Lung microvascular endothelial cell (primary cell): ENCODE measurements at regions not wholly inside any gene's neighbourhood (a gene's known extent, or its start where the extent isn't known, plus 50 kb on each side); places are given as distances from the start of the nearest gene placed in this dataset.
"Not testable (repeated sequence)": the region's sequence is repeated elsewhere in the genome, so short reads cannot be mapped to it uniquely, and the experiment has no call there.

ENCODE experiments used
- DNase-seq, 2 donors: peaks; one replicate each; pipeline versions ENCODE4 v3.0.0 to v3.0.0-alpha.2; 2010; ENCODE audit warnings: low read depth in 2 of 2

DNA sequence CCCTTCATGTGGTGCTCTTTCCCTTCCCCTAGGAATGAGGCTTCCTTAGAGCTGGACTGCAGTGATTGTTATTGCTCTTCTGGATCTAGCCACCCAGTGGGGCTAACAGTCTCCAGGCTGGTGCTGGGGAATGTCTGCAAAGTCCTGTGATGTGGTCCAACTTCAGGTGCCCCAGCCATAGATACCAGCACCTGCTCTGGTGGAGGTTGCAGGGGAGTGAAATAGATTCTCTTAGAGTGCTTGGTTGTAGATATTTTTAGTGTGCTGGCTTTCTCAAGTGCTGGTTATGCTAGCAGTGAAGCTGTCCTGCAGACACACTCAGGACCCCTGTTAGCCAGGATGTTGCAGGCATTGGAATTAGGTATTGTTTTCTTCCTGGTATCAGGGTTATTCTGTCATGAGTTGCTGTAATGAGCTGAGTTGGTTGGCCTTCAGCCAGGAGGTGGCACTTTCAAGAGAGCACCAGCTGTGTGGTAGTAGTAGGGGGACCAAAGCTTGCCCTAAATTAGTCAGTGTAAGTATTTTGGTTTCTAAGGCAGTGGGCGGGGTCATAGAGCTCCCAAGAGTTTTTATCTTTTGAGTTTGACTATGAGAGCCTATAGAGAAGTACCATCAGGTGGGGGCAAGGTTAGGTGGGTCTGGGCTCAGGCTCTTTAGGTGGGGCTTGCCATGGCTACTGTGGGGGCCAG lies 317.5 kb upstream of the SGO1 start:
- DNase-seq = no peak

DNA sequence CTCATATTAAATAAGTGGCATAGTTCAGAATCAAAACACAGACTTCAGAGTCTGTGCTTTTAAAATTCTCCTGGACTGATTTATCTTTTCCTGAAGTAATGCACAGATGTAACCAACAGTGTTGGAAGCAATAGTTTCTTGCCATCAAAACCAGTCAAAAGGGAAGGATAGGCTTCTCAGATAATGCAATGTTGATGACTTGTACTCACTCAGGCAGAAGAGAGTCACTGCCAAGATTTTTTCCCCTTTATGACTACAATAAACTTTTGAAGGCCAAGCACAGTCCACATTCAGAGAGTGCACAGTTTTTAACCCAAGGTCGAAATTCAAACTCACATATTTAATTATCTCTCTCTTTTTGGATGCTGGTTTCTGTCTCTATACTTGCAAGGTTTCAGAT lies 305.0 kb upstream of the SGO1 start:
- no peak for DNase-seq

DNA sequence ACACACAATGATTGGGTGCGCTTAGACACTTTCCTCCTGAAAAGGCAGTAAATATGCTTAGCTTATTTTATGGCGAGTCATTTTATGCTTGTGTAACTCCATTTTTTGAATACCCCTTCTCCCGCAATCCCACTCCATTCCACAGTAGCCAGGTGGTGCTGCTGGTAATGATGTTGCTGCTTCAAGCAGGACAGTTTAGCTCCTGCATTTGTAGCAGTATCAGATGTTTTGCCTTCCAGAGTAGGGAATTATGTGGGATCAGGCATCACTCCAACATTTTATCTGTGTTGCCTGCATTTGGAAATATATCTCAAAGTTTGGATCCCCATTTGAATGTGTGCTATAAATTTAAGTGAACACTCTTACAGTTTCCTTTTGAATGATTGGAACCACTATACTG lies 302.1 kb upstream of the SGO1 start:
- DNase-seq = no peak

DNA sequence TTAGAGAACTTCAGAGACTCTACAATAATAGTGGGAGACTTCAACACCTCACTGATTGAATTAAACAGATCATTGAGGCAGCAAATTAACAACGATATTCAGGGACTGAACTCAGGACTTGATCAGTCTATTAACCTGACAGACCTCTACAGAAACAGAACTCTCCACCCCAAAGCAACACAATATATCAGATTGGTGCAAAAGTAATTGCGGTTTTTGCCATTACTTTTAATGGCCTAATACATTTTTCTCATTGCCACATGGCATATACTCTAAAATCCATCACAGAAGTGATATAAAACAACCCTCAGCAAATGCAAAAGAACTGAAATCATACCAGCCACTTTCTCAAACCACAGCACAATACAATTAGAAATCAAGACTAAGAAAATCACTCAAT lies 298.1 kb upstream of the SGO1 start:
- DNase-seq = no peak

DNA sequence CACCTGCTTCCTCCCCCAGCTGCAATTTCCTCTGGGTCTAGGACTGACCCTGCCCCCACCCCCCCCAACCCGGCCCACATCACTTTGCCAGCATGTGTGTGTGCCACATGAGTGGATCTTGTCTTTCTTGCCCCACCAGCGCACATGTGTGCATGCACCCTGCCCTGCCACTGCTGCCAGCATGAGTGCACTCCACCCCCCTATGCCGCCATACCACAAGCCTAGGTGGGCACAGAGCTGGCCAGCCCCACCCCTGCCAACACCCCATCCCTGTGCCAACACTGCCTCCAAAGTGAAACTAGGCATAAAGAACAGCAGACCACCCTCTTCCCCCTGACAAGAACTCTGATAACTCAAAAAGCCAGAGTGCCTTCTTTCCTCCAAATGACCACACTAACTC lies 296.3 kb upstream of the SGO1 start:
- no peak for DNase-seq

DNA sequence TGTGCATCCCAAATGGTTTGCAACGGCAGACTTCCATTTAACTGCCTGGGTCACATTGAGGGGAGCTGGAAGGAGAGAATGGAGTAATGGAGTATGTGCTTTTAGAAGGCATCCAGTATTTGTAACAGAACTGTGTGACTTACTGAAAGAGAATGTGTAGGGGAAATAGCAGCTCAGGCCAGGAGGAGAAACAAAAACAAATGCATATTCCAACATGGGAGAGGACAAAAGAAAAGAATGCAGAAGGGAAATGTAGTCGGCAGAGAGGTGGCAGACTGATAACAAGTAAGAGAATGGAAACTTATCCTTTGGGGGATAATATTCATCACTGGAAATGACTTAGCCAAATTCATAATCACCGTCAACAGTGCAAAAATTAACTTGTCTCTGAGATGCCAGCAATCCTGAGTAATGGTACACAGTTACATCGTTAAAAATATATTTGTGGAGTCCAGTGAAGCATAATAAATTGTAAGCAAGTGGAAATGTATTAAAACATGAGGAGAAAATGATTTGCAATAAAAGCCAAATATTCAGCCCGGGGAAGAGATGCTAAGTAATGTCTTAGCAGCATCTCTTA lies 294.9 kb upstream of the SGO1 start:
- DNase-seq = peak in 1 of 2 donors; percentile 90

DNA sequence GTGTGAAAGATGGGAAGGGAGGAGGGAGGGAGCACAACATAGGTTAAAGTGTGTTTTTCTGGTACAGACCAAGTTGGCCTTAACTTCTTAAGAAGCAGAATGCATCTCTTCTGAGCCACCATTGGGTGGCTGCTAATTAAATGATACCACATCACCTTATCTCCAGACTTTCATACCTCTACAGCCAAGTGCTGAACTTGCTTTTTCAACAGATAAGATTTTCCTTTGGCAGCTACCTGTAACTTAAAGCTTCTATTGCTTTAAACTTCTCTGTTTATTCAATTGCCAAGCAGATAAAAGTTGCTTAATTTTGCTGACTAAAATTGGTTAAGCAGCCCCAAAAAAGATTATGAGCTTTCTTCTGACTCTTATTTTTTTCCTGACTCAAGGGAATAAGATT lies 292.4 kb upstream of the SGO1 start:
- DNase-seq = no peak

DNA sequence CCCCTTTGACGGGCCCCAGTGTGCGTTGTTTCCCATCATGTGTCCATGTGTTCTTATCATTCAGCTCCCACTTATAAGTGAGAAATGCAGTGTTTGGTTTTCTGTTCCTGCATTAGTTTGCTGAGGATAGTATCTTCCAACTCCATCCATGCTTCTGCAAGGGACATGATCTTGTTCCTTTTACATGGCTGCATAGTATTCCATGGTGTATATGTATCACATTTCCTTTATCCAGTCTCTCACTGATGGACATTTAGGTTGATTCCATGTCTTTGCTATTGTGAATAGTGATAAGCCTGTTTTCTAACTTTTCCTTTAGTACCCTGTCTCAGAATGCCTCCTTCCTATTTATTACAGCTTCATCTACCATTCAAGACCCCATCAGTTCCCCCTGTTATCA lies 278.2 kb upstream of the SGO1 start:
- not testable (repeated sequence) for DNase-seq

DNA sequence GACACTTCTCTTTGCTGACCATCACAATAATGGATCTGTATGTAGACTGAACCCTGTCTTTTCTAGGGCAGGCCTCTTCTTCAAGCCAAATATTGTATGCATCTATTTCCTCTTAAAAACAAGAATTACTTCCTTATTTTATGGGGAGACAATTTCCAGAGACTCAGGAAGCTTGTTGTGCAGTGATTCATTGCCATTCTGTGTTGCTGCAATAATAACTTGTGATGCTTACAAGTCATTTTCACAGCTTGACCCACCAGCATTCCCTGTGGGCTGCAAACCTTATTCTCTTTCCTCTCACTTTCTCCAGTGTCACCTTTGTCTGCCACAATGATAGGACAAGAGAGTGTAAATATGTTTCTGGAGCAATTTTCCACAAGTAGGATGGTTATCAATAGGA lies 276.7 kb upstream of the SGO1 start:
- peak in 1 of 2 donors; percentile 4 for DNase-seq

DNA sequence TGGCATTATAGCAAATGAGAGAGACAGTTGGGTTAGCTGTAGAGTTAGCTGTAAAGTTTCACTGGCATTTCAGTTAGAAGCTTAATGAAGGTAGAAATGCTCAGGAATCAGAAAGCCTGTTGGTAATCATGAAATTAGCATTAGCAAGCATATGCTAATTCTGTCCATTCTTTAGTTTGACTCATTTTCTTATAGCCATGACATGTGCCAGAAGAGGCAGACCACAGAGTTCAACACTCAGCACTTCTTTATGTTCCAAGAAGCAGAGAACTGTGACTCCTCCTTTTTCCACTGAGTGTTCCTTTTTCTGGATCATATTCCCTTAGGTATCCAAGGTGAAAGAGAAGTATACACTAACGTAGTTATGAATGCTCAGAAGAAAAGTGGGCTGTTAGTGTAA lies 276.2 kb upstream of the SGO1 start:
- no peak for DNase-seq

DNA sequence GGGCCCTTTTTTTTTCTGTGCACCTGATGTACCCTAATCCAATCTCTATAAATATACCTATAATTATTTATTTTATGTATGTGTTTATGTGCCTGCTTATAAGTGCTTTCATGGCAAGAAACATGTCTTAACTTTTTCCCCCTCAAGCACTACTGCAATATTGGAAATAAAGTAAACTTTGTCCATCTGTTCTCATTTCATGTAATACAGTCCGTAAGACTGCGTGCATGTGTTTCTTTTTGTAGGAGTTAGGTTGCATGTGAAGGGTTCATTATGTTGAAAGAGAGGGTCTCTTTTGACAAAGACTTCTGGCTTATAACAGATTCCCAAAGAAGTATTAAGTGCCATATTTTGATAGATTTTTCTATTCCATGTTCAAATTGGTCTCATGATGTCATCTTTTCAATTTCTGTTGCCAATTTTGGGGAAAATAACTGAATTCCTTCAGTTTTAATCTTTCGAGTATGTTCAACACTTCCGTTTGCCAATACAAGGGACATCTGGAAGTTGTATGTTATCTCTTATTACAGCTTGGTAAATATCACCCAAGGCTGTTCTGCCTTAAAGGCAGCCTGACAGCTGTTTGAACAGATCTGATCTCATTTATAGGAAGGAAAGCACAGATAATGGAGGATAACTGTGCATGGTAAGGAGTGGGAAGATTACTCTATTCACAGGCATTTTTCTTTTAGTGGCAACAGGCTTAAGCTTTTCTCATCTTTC lies 273.1 kb upstream of the SGO1 start:
- DNase-seq = no peak

DNA sequence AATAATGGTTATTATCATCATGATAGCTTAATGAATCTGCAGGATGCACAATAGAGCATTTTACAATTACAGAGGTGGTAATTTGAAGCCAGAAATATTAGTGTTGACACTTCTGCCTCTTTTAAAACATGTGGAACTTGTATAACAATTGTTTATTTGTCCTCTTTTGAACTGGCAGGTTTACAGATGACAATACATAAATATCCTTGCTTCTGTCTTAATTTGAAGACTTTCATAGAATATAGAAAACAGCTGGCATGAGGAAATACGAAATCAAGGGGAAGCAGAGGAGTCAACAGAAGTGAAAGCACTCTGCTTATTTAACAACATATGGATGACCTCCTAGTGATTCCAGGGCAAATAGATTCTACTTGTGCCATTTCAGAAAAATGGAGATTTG lies 270.5 kb upstream of the SGO1 start:
- no peak for DNase-seq

DNA sequence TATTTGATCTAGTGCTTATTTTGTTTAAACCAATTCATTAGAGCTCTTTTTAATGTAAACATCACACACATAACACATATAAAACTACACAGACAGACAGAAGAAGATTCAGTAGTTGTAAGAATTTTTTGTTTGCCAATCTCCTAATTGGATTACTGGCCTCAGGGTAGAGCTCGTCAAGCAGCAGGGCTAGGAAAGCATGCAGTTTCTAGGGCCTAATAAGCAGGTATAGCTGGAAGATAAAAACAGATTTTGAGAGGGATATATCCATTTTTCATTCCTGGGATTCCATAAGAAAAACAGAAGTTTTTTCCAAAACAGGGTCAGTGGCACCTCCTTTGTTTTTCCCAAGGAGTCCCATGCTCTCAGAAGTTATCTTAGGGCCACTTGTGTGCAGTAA lies 265.2 kb upstream of the SGO1 start:
- DNase-seq = no peak

DNA sequence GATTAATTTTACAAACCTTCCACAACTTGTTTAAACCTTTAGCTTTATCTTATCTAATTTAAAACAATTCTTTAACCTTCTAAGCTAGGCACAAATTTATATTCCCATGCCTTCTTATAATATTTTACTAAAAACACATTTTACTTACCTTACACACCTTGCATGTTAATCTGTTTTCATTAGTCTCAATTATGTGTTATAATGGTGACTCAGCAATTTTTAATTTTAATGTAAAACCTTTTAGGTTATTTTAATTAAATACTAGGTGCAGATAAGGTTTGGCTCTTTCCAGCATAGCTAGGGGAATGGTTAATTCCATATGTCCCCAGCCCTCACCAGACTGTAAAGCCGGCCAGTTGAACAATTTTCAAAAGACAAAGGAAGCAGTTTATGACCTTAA lies 264.6 kb upstream of the SGO1 start:
- DNase-seq = no peak

DNA sequence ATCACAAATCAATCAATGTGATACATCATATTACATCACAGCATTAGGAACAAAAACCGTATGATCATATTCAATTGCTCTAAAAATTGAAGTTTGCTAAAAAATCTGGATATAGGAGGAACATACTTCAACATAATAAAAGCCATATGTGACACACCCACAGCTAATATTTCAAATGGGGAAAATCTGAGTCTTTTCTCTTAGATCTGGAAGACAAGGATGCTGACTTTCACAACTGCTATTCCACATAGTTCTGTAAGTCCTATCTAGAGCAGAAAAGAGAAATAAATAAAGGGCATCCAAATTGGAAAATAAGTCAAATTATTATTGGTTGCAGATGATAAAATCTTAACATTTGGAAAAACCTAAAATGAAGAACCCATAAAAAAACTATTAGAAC lies 256.8 kb upstream of the SGO1 start:
- DNase-seq = no peak

DNA sequence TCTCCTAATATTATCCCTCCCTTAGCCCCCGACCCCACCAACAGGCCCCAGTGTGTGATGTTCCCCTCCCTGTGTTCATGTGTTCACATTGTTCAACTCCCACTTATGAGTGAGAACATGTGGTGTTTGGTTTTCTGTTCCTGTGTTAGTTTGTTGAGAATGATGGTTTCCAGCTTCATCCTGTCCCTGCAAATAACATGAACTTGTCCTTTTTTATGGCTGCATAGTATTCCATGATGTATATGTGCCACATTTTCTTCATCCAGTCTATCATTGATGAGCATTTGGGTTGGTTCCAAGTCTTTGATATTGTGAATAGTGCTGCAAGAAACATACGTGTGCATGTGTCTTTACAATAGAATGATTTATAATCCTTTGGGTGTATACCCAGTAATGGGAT lies 241.3 kb upstream of the SGO1 start:
- DNase-seq = not testable (repeated sequence)

DNA sequence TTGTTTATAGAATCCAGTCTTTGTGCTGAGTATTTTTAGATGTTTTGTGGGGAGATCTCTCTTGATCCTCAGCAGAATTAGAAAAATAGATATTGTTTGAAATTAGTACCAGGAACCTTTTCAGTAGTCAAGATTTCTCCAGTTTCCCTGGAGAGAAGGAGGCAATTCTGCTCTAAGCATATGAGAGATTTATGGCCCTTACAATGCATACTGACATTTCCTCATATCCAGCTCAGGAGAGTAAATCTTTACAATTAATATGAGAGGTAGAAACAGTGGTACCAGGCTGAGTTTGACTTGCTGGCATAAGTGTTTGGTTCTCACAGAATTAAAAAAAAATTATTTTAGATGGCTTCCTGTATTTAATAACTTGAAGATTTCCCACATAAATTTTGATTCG lies 239.1 kb upstream of the SGO1 start:
- no peak for DNase-seq

DNA sequence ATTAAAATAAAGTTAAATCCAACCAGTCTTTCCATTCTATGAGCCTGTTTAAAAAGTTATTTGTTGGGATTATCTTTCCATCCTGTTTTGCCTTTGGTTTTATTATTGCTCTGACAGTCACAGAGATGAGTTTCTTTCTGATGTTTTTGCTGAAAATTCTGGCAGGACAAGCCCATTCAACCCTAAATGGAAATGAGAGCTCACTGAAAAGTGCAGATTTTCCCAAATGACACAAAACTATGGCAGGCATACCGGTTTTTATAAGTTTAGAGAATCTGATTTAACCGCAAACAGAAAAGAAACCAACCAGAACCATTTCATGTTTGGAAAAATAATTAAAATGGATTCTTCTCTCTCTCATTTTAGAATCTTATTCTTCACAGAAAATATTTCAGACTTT lies 238.1 kb upstream of the SGO1 start:
- DNase-seq = no peak

DNA sequence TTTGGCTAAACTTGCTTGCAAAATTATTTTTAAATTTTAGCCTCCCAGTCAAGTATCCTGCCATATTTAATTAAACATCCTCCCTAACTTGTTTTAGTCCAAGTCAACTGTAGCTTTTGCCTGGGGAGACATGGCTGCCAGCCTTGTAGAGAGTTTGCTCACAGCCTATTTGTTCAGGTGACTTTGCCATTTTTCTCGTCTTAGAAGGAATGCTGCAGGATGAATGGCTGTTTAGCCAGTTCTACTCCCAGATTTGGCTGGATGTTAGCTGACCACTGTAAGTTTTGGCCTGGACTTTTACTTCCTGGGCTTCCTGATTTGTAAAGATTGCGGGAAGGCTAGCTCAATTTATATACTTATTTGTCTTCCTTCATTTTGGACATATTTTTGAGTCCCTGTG lies 236.4 kb upstream of the SGO1 start:
- DNase-seq = no peak

DNA sequence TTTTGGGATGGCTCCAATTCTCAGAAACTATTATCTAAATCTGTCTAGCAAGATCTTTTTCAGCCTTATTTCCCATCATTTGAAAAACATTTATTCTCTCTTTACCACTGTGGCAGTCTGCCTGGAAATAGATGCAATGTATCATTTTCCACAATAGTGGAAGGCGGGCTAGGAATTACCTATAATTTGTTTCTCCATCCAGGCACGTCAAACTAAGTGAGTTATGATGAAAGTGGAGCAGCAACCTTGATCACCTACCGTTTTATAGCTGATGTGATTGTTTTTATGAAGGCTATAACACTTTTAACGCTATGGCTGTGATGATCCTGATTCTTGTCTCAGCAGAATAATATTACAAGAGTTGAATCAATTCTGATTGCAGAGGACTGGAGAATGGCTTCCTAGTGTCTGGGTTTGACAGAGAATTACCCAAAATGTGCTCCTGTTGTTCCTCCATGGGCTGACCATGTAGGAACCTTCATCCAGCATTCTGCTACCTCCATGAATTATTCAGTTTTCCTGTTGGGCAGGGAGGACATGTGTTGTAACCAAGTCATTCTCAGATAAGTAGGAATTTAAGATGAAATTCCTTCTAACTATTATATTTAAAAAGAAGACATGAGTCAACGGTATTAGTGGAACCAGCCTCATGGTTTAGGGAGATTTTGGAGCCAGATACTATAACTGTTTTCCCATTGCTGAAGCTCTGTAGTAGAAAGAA lies 231.5 kb upstream of the SGO1 start:
- DNase-seq = no peak

DNA sequence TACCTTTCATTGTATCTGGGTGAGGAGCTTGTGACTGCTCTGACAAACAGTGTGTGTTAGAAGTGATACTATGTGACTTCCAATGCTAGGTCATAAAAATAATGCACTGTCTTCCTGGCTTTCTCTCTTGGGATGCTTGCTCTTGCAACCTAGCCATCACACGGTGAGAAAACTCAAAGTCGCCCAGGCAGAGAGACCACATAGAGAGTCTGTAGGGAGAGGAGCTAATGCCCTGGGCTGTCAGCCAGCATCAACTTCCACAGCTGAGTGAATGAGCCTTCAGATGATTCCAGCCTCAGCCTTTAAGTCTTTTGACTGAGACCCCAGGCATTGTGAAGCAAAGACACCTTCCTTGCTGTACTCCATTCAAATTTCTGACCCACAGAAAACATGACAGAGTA lies 220.6 kb upstream of the SGO1 start:
- DNase-seq = no peak

DNA sequence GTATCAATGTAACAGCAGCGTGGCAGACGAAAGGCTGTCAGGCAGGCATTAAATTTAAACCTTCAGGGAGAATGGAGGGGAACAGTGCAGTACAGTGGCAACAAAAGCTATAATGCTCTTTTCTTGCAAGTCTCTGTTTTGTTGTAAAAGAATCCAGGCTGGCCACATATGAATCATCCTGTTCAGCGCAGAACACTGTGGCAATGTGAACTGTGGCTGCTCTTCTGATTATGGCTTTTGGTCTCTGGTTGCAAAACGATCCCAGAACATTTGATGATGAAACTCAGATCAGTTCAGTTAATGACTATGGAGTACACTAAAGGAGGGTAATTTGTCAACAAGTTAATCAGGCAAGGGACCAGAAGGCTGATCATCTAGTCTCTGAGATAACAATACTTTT lies 219.7 kb upstream of the SGO1 start:
- no peak for DNase-seq

DNA sequence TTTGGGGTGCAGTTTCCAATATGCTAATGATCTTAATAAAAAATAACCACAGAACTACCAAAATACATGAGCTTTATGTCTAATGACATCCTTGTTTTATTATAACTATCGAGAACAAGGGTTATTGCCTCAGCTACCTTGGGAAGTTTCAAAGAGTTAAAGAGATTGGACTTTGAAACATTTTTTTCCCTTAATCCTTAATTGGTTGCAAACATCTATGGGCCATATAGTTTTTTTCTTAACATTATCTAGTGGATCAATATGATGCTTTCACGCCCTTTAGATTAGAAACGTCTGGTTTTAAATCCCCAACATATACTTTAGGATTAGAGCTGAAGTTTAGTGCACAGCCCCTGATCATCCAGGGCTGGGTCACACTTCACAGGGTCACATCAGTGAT lies 219.2 kb upstream of the SGO1 start:
- no peak for DNase-seq
